ENCODE measurements at regions not wholly inside any gene's neighbourhood (a gene's known extent, or its start where the extent isn't known, plus 50 kb on each side); places are given as distances from the start of the nearest gene placed in this dataset.

DNA sequence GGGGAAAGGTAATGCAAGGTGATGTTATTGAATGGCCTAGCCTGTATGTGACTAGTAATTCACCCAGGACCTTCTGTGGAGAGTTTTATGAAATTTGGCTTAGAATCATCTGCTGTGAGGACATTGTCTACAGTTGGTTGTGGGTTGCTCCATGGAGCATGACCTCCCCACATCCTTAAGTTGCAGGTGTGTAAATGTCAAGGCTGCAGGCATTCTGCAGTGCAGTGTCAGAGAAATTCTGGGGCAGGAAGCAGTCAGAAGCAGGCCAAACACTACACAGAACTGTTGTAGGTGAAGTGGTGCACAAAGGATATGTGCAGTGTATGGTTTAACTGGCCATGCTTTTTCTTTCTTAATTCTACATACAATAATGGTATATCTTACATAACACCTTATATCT is 588.3 kb downstream of the EBF1 start:
- no peak for TF ChIP-seq POLR2A (IDR thresholded peaks at IDR 0.05; ENCODE audit: low read depth, low read length)
- TF ChIP-seq POLR2AphosphoS5 (IDR thresholded peaks at IDR 0.05; ENCODE audit: low read depth, low read length) = no peak
- no peak for TF ChIP-seq TAF1 (IDR thresholded peaks at IDR 0.05; ENCODE audit: borderline replicate concordance, low read depth, low read length)

All from GM12892 (cell line).